ENCODE measurements at regions not wholly inside any gene's neighbourhood (a gene's known extent, or its start where the extent isn't known, plus 50 kb on each side); places are given as distances from the start of the nearest gene placed in this dataset.

- Histone ChIP-seq H3K36me3 (no peaks in the 10 kb centered on the region), H3K9me3 (no peaks in the 10 kb centered on the region), H3K27me3 (no peaks in the 10 kb centered on the region), H3K4me3 (ENCODE audit: low read depth, low read length) (no peak overlapping the region), H3K4me1 (no peaks in the 10 kb centered on the region)
- DNase-seq, result no peak
- TF ChIP-seq CTCF (IDR thresholded peaks at IDR 0.05; ENCODE audit: low read depth, low read length), result no peak
Observed at GRCh38 chr3:38890426-38890825, 74.4 kb upstream of the SCN10A start.

GRCh38 chr3:38878646-38879045 lies 62.6 kb upstream of the SCN10A start:
- Histone ChIP-seq H3K4me1 (no peaks in the 10 kb centered on the region), H3K9me3 (no peaks in the 10 kb centered on the region), H3K27me3 (no peaks in the 10 kb centered on the region), H3K36me3 (no peaks in the 10 kb centered on the region), H3K4me3 (ENCODE audit: low read depth, low read length) (no peak overlapping the region)
- DNase-seq, result no peak
- TF ChIP-seq CTCF (IDR thresholded peaks at IDR 0.05; ENCODE audit: low read depth, low read length), result no peak

All from BE2C (cell line).